ENCODE measurements at regions not wholly inside any gene's neighbourhood (a gene's known extent, or its start where the extent isn't known, plus 50 kb on each side); places are given as distances from the start of the nearest gene placed in this dataset.

- no peak overlapping the region for H3K27ac ChIP-seq
- DNase-seq: no peak
- TF ChIP-seq POLR2A (IDR thresholded peaks at IDR 0.05): no peak
- TF ChIP-seq, protein P1, sequence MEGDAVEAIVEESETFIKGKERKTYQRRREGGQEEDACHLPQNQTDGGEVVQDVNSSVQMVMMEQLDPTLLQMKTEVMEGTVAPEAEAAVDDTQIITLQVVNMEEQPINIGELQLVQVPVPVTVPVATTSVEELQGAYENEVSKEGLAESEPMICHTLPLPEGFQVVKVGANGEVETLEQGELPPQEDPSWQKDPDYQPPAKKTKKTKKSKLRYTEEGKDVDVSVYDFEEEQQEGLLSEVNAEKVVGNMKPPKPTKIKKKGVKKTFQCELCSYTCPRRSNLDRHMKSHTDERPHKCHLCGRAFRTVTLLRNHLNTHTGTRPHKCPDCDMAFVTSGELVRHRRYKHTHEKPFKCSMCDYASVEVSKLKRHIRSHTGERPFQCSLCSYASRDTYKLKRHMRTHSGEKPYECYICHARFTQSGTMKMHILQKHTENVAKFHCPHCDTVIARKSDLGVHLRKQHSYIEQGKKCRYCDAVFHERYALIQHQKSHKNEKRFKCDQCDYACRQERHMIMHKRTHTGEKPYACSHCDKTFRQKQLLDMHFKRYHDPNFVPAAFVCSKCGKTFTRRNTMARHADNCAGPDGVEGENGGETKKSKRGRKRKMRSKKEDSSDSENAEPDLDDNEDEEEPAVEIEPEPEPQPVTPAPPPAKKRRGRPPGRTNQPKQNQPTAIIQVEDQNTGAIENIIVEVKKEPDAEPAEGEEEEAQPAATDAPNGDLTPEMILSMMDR (IDR thresholded peaks at IDR 0.05): no peak
- H3K9me3 ChIP-seq: no peaks in the 10 kb centered on the region
- H3K4me1 ChIP-seq: no peaks in the 10 kb centered on the region
- intact Hi-C loops (cut with DNase I): no loop called here
- no peaks in the 10 kb centered on the region for H3K27me3 ChIP-seq
- no peaks in the 10 kb centered on the region for H3K36me3 ChIP-seq
- H3K4me3 ChIP-seq (replicated peaks in 1 of 3): no peak overlapping the region
These were observed 443.7 kb upstream of the CWC22 start for GRCh38 chr2:180450841-180451240.

GRCh38 chr2:180449171-180449915 lies 442.2 kb upstream of the CWC22 start:
- no peaks in the 10 kb centered on the region for H3K4me1 ChIP-seq
- no peaks in the 10 kb centered on the region for H3K27me3 ChIP-seq
- intact Hi-C loops (cut with DNase I): no loop called here
- no peaks in the 10 kb centered on the region for H3K9me3 ChIP-seq
- H3K27ac ChIP-seq: no peak overlapping the region
- whole genome bisulfite sequencing, 2 donors: 80 to 89% methylated on average over 3 of the region's 3 CpGs
- TF ChIP-seq, protein P1 (IDR thresholded peaks at IDR 0.05): no peak
- TF ChIP-seq POLR2A (IDR thresholded peaks at IDR 0.05): no peak
- no peaks in the 10 kb centered on the region for H3K36me3 ChIP-seq
- DNase-seq: no peak
- H3K4me3 ChIP-seq (replicated peaks in 1 of 3): no peak overlapping the region

DNA sequence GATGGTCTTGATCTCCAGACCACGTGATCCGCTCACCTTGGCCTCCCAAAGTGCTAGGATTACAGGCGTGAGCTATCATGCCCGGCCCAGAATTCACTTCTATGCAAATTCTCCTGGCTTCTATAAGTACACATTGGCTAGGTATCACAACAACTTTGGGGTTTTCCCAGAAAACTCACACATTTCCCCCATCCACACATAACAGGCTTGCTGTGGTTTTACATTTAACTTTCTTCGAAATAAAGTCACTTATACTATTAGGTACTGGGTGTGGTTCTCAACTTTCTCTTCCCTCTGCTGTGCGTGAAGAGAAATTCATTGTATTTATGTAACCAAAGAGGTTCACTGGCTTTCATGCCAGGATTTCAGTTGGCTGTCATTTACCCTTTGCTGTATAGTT lies 439.4 kb upstream of the CWC22 start:
- H3K27ac ChIP-seq: no peak overlapping the region
- no peaks in the 10 kb centered on the region for H3K27me3 ChIP-seq
- no peaks in the 10 kb centered on the region for H3K36me3 ChIP-seq
- no peaks in the 10 kb centered on the region for H3K9me3 ChIP-seq
- intact Hi-C loops (cut with DNase I): no loop called here
- H3K4me3 ChIP-seq (replicated peaks in 1 of 3): no peak overlapping the region
- no peak for DNase-seq
- H3K4me1 ChIP-seq: no peaks in the 10 kb centered on the region
- WGBS, 2 donors: 91 to 92% methylated on average over 6 of the region's 6 CpGs
- TF ChIP-seq, protein P1 (IDR thresholded peaks at IDR 0.05): no peak
- TF ChIP-seq POLR2A (IDR thresholded peaks at IDR 0.05): no peak

DNA sequence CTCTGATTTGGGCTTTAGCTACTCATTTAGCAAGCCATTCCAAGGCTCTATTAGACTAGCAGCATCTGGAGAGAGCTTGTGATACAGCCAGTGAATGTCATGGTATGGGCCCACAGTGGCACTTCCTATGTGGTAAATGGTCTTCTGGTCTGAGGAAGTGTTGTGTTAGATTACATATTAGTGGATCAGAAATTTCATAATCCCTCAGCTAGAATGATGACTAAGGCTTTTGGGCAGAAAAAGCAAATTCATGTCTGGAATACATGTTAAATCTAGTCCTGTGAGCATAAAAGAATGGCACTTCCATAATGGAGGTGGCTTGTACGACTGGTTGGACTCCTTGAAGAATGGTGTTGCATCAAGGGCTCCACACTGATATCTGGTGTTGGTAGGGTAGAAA lies 436.8 kb upstream of the CWC22 start:
- no peak overlapping the region for H3K27ac ChIP-seq
- TF ChIP-seq, protein P1 (IDR thresholded peaks at IDR 0.05): no peak
- no peak for TF ChIP-seq POLR2A (IDR thresholded peaks at IDR 0.05)
- no peaks in the 10 kb centered on the region for H3K36me3 ChIP-seq
- intact Hi-C loops (cut with DNase I): no loop called here
- H3K9me3 ChIP-seq: no peaks in the 10 kb centered on the region
- H3K27me3 ChIP-seq: no peaks in the 10 kb centered on the region
- H3K4me1 ChIP-seq: no peaks in the 10 kb centered on the region
- DNase-seq: no peak
- 44 to 58% methylated on average over 1 of the region's 1 CpG for WGBS, 2 donors
- H3K4me3 ChIP-seq (replicated peaks in 1 of 3): no peak overlapping the region

- Histone ChIP-seq H3K4me1 (no peaks in the 10 kb centered on the region), H3K27me3 (no peaks in the 10 kb centered on the region), H3K9me3 (no peaks in the 10 kb centered on the region), H3K4me3 (replicated peaks in 1 of 3) (no peak overlapping the region), H3K27ac (no peak overlapping the region), H3K36me3 (no peaks in the 10 kb centered on the region)
- no peak for TF ChIP-seq POLR2A (IDR thresholded peaks at IDR 0.05)
- TF ChIP-seq, protein P1 (IDR thresholded peaks at IDR 0.05): no peak
- intact Hi-C loops (cut with DNase I): no loop called here
- 90 to 92% methylated on average over 1 of the region's 1 CpG for WGBS, 2 donors
- no peak for DNase-seq
These were observed 436.0 kb upstream of the CWC22 start for GRCh38 chr2:180442860-180443644.
